Trophoblast cell (in vitro differentiated cells and primary cell): ENCODE measurements at regions not wholly inside any gene's neighbourhood (a gene's known extent, or its start where the extent isn't known, plus 50 kb on each side); places are given as distances from the start of the nearest gene placed in this dataset.

ENCODE experiments used
- DNase-seq, 2 donors: peaks; one replicate each; pipeline ENCODE4 v3.0.0-alpha.2; 2016
- H2AFZ ChIP-seq: 2 replicates; pipeline ENCODE4 v1.6.1; 2013; ENCODE audit warnings: low read length, moderate library complexity, mild to moderate bottlenecking; ENCODE audit not compliant: insufficient read depth, poor library complexity
- H2AK5ac ChIP-seq: 2 replicates; pipeline ENCODE4 v1.6.1; 2013; ENCODE audit warnings: mild to moderate bottlenecking, low read length
- H2BK120ac ChIP-seq: 2 replicates; pipeline ENCODE4 v1.6.1; 2013; ENCODE audit warnings: low read length, mild to moderate bottlenecking, moderate library complexity; ENCODE audit not compliant: insufficient read depth, poor library complexity
- H2BK12ac ChIP-seq: 2 replicates; pipeline ENCODE4 v1.6.1; 2013; ENCODE audit warnings: mild to moderate bottlenecking, low read length, moderate library complexity
- H2BK5ac ChIP-seq: 2 replicates; pipeline ENCODE4 v1.6.1; 2013; ENCODE audit warnings: low read length, low read depth, moderate library complexity, mild to moderate bottlenecking; ENCODE audit not compliant: poor library complexity
- H3K14ac ChIP-seq: 2 replicates; pipeline ENCODE4 v1.6.1; 2013; ENCODE audit warnings: mild to moderate bottlenecking, low read length
- H3K18ac ChIP-seq: 2 replicates; pipeline ENCODE4 v1.6.1; 2013; ENCODE audit warnings: mild to moderate bottlenecking, low read length
- H3K23ac ChIP-seq: 2 replicates; pipeline ENCODE4 v1.6.1; 2013; ENCODE audit warnings: low read length
- H3K27ac ChIP-seq: 2 replicates; pipeline ENCODE4 v1.5.1; 2013; ENCODE audit warnings: low read depth, mild to moderate bottlenecking, inconsistent platforms, low read length, moderate library complexity
- H3K27me3 ChIP-seq: 2 replicates; pipeline ENCODE4 v1.6.1; 2013; ENCODE audit warnings: inconsistent platforms, mild to moderate bottlenecking, low read length, moderate library complexity; ENCODE audit not compliant: insufficient read depth
- H3K36me3 ChIP-seq, 2 experiments: 1 replicate in 1 of 2; 2 replicates in 1 of 2; pipeline ENCODE4 v1.6.1; 2013; ENCODE audit warnings: low read length in 2 of 2, mild to moderate bottlenecking in 2 of 2, moderate library complexity in 1 of 2; ENCODE audit not compliant: insufficient read depth in 2 of 2, control insufficient read depth in 1 of 2
- H3K4ac ChIP-seq: 2 replicates; pipeline ENCODE4 v1.6.1; 2013; ENCODE audit warnings: low read depth, mild to moderate bottlenecking, low read length, moderate library complexity
- H3K4me1 ChIP-seq, 2 experiments: 1 replicate in 1 of 2; 2 replicates in 1 of 2; pipeline ENCODE4 v1.6.1; 2013; ENCODE audit warnings: low read length in 2 of 2, mild to moderate bottlenecking in 2 of 2, moderate library complexity in 1 of 2; ENCODE audit not compliant: insufficient read depth in 2 of 2, control insufficient read depth in 1 of 2
- H3K4me2 ChIP-seq: 2 replicates; pipeline ENCODE4 v1.6.1; 2013; ENCODE audit warnings: inconsistent platforms, mild to moderate bottlenecking, low read length, moderate library complexity
- H3K4me3 ChIP-seq: 2 replicates; pipeline ENCODE4 v1.5.1; 2013; ENCODE audit warnings: mild to moderate bottlenecking, low read depth, low read length, inconsistent platforms
- H3K79me1 ChIP-seq: one replicate; pipeline ENCODE4 v1.6.1; 2013; ENCODE audit warnings: low read length
- H3K79me2 ChIP-seq: 2 replicates; pipeline ENCODE4 v1.6.1; 2013; ENCODE audit warnings: low read length, mild to moderate bottlenecking; ENCODE audit not compliant: control insufficient read depth, insufficient read depth, poor library complexity
- H3K9ac ChIP-seq: 2 replicates; pipeline ENCODE4 v1.6.1; 2013; ENCODE audit warnings: mild to moderate bottlenecking, low read length
- H3K9me3 ChIP-seq: 2 replicates; pipeline ENCODE4 v1.6.1; 2013; ENCODE audit warnings: low read depth, mild to moderate bottlenecking, control low read depth, inconsistent platforms, low read length; ENCODE audit not compliant: insufficient read depth
- H4K12ac ChIP-seq: 2 replicates; pipeline ENCODE4 v1.6.1; 2013; ENCODE audit warnings: low read depth, mild to moderate bottlenecking, low read length, moderate library complexity
- H4K8ac ChIP-seq: 2 replicates; pipeline ENCODE4 v1.6.1; 2013; ENCODE audit warnings: low read depth, mild to moderate bottlenecking, low read length, moderate library complexity
- H4K91ac ChIP-seq: one replicate; pipeline ENCODE4 v1.6.1; 2013; ENCODE audit warnings: low read depth, mild to moderate bottlenecking, low read length, moderate library complexity
- WGBS: extraction: QIAGEN DNeasy Blood & Tissue Kit; methylation state at CpG from one replicate; pipeline ENCODE4 v1.1.7; 2013; ENCODE audit warnings: missing lambda C conversion rate; ENCODE audit not compliant: insufficient read length, insufficient coverage; ENCODE audit errors: extremely low coverage; 5-methylcytosine and 5-hydroxymethylcytosine counted together

DNA sequence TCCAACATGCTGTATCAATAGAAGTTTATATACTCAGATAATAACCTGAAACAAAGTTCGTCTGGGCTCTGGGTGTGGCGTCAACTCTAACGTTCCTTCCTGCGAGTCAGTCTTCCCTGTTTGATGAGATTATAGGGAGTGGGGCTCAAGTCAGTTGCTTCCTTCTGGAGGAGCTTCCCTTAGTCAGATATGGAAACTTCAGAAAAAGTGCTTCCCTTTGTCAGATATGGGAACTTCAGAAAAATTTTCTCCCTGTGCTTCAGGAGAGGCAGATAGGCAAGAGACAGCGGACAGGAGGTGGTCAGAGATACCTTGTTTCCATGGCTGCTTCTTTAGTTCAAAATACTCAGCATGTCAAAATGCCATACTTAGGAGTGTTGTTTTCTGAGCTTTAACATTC lies 51.1 kb upstream of the PRDX6 start:
- Histone ChIP-seq H3K4me1 (peaks cover 5 to 10% of the 10 kb centered on the region in 2 experiments), H2BK12ac (peak overlapping the region; percentile 53), H3K27me3 (no peaks in the 10 kb centered on the region), H2AK5ac (no peak overlapping the region), H4K12ac (no peak overlapping the region), H3K36me3 (no peaks in the 10 kb centered on the region), H2AFZ (no peak overlapping the region), H3K4ac (no peak overlapping the region), H3K9ac (no peak overlapping the region), H2BK120ac (peak overlapping the region; percentile 55), H3K4me2 (no peak overlapping the region), H4K91ac (no peak overlapping the region), H3K14ac (peak overlapping the region; percentile 11), H3K23ac (no peak overlapping the region), H2BK5ac (no peak overlapping the region), H4K8ac (no peak overlapping the region), H3K4me3 (no peak overlapping the region), H3K79me2 (no peaks in the 10 kb centered on the region), H3K9me3 (no peaks in the 10 kb centered on the region), H3K27ac (no peak overlapping the region), H3K79me1 (peaks cover 17% of the 10 kb centered on the region), H3K18ac (no peak overlapping the region)
- DNase-seq: peak in 1 of 2 donors; percentile 60
- no CpG with 5 or more reads among the region's 5 CpGs for WGBS

DNA sequence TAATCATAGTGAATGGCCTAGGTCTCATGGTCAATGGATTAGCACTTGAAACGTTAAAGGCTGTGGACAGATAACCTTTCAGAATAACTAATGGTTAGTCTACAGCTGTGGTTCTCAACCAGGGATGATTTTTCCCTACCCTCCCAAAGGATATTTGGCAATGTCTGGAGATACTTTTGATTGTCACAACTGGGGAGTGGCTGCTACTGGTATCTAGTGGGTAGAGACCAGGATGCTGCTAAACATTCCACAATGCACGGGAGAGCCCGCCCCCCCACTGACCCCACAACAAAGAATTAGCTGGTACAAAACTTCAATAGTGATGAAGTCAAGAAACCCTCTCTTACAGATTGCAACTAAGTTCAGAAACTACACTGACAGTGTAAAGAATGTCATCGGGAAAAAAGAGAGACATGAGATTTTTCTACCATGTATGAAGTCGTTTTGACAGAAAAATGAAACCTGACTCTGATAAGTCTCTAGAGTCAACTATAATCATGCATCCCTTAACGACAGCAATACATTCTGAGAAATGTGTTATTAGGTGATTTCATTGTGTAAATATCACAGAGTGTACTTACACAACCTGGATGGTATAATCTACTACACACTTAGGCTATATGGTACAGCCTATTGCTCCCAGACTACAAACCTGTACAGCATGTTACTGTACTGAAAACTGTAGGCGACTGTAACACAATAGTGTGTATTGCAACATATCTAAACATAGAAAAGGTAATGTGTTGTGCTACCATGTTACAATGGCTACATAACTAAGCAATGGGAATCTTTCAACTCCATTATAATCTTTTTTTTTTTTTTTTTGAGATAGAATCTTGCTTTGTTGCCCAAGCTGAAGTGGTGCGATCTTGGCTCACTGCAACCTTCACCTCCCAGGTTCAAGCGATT lies 49.7 kb upstream of the PRDX6 start:
- H2BK12ac ChIP-seq: no peak overlapping the region
- H2BK5ac ChIP-seq: no peak overlapping the region
- H3K23ac ChIP-seq: no peak overlapping the region
- H3K9ac ChIP-seq: no peak overlapping the region
- no peak overlapping the region for H4K12ac ChIP-seq
- no peak overlapping the region for H3K4me2 ChIP-seq
- H2AFZ ChIP-seq: no peak overlapping the region
- WGBS: no CpG with 5 or more reads among the region's 9 CpGs
- H3K4me3 ChIP-seq: no peak overlapping the region
- H3K18ac ChIP-seq: no peak overlapping the region
- peaks cover 17% of the 10 kb centered on the region for H3K79me1 ChIP-seq
- no peak overlapping the region for H3K14ac ChIP-seq
- H3K4me1 ChIP-seq: peaks cover 5 to 10% of the 10 kb centered on the region in 2 experiments
- no peak overlapping the region for H2BK120ac ChIP-seq
- no peak overlapping the region for H4K91ac ChIP-seq
- H3K27ac ChIP-seq: no peak overlapping the region
- no peak overlapping the region for H4K8ac ChIP-seq
- DNase-seq: peak; percentile 58 to 81
- H3K9me3 ChIP-seq: no peaks in the 10 kb centered on the region
- no peak overlapping the region for H2AK5ac ChIP-seq
- H3K4ac ChIP-seq: no peak overlapping the region
- no peaks in the 10 kb centered on the region for H3K79me2 ChIP-seq
- H3K36me3 ChIP-seq: no peaks in the 10 kb centered on the region
- H3K27me3 ChIP-seq: no peaks in the 10 kb centered on the region
